Glutamatergic neuron (in vitro differentiated cells): ENCODE measurements at regions not wholly inside any gene's neighbourhood (a gene's known extent, or its start where the extent isn't known, plus 50 kb on each side); places are given as distances from the start of the nearest gene placed in this dataset.

Experiments used
- DNase-seq: peaks from one replicate; pipeline ENCODE4 v3.0.0; 2022
- H3K27ac Mint-ChIP-seq: one replicate; pipeline ENCODE4 v1.8.0; 2020; ENCODE audit warnings: mild to moderate bottlenecking, mixed read lengths, inconsistent platforms; ENCODE audit not compliant: unreplicated experiment
- H3K27me3 Mint-ChIP-seq: one replicate; pipeline ENCODE4 v1.8.0; 2020; ENCODE audit warnings: mild to moderate bottlenecking, moderate library complexity, mixed read lengths, inconsistent platforms; ENCODE audit not compliant: unreplicated experiment
- H3K36me3 Mint-ChIP-seq: one replicate; pipeline ENCODE4 v1.8.0; 2020; ENCODE audit warnings: mild to moderate bottlenecking, mixed read lengths, inconsistent platforms; ENCODE audit not compliant: unreplicated experiment
- H3K4me1 Mint-ChIP-seq: one replicate; pipeline ENCODE4 v1.8.0; 2020; ENCODE audit warnings: mild to moderate bottlenecking, low read depth, mixed read lengths, inconsistent platforms; ENCODE audit not compliant: unreplicated experiment
- H3K4me3 Mint-ChIP-seq: one replicate; pipeline ENCODE4 v1.8.0; 2020; ENCODE audit warnings: mild to moderate bottlenecking, mixed read lengths, inconsistent platforms; ENCODE audit not compliant: unreplicated experiment
- H3K9me3 Mint-ChIP-seq: one replicate; pipeline ENCODE4 v1.8.0; 2020; ENCODE audit warnings: mild to moderate bottlenecking, moderate library complexity, mixed read lengths, inconsistent platforms; ENCODE audit not compliant: unreplicated experiment
- CTCF ChIP-seq: fragments of 200-600 bp; sonication (generic); IDR thresholded peaks from one replicate; pipeline ENCODE4 v1.5.0; 2021; ENCODE audit not compliant: partially characterized antibody, unreplicated experiment

- Mint-ChIP-seq H3K9me3 (peaks cover 18% of the 10 kb centered on the region), H3K36me3 (peaks cover 4% of the 10 kb centered on the region), H3K4me1 (no peaks in the 10 kb centered on the region), H3K27me3 (peaks cover 5% of the 10 kb centered on the region), H3K27ac (no peak overlapping the region), H3K4me3 (no peak overlapping the region)
- no peak for DNase-seq
- TF ChIP-seq CTCF, result no peak
Observed at GRCh38 chr16:35364263-35364662, 1904.9 kb downstream of the TP53TG3F start.

GRCh38 chr16:35365675-35366074 is 1906.3 kb downstream of the TP53TG3F start:
- H3K27ac Mint-ChIP-seq, result no peak overlapping the region
- H3K27me3 Mint-ChIP-seq, result peaks cover 5% of the 10 kb centered on the region
- DNase-seq, result no peak
- no peaks in the 10 kb centered on the region for H3K4me1 Mint-ChIP-seq
- no peak overlapping the region for H3K4me3 Mint-ChIP-seq
- H3K9me3 Mint-ChIP-seq, result peaks cover 18% of the 10 kb centered on the region
- H3K36me3 Mint-ChIP-seq, result peaks cover 4% of the 10 kb centered on the region
- no peak for TF ChIP-seq CTCF

GRCh38 chr16:35370617-35371016 is 1911.2 kb downstream of the TP53TG3F start:
- no peak overlapping the region for H3K4me3 Mint-ChIP-seq
- H3K36me3 Mint-ChIP-seq, result peaks cover under 1% of the 10 kb centered on the region
- no peaks in the 10 kb centered on the region for H3K4me1 Mint-ChIP-seq
- no peak for TF ChIP-seq CTCF
- no peak overlapping the region for H3K27ac Mint-ChIP-seq
- H3K27me3 Mint-ChIP-seq, result peaks cover 2% of the 10 kb centered on the region
- no peak for DNase-seq
- peaks cover 9% of the 10 kb centered on the region for H3K9me3 Mint-ChIP-seq

- H3K27me3 Mint-ChIP-seq, result no peaks in the 10 kb centered on the region
- TF ChIP-seq CTCF, result no peak
- H3K4me1 Mint-ChIP-seq, result no peaks in the 10 kb centered on the region
- H3K4me3 Mint-ChIP-seq, result no peak overlapping the region
- H3K36me3 Mint-ChIP-seq, result peaks cover 6% of the 10 kb centered on the region
- no peak for DNase-seq
- H3K9me3 Mint-ChIP-seq, result peaks cover 15% of the 10 kb centered on the region
- no peak overlapping the region for H3K27ac Mint-ChIP-seq
Observed at GRCh38 chr16:35377142-35377541, 1917.7 kb downstream of the TP53TG3F start.

- no peak overlapping the region for H3K27ac Mint-ChIP-seq
- no peak for TF ChIP-seq CTCF
- DNase-seq, result no peak
- no peaks in the 10 kb centered on the region for H3K4me1 Mint-ChIP-seq
- peaks cover 16% of the 10 kb centered on the region for H3K9me3 Mint-ChIP-seq
- peaks cover 2% of the 10 kb centered on the region for H3K27me3 Mint-ChIP-seq
- H3K4me3 Mint-ChIP-seq, result no peak overlapping the region
- H3K36me3 Mint-ChIP-seq, result no peaks in the 10 kb centered on the region
Observed at GRCh38 chr16:35386619-35387018, 1927.2 kb downstream of the TP53TG3F start.
